Tibial nerve (tissue), 4 donors: ENCODE measurements at regions not wholly inside any gene's neighbourhood (a gene's known extent, or its start where the extent isn't known, plus 50 kb on each side); places are given as distances from the start of the nearest gene placed in this dataset.
"Not testable (repeated sequence)": the region's sequence is repeated elsewhere in the genome, so short reads cannot be mapped to it uniquely, and the experiment has no call there.

Experiments
- CTCF ChIP-seq, 5 experiments: fragments of 200-600 bp in 3 of 5; fragments of 450-650 bp in 2 of 5; sonication (generic) in 3 of 5; IDR thresholded peaks; one replicate each; pipeline ENCODE4 v1.5.1; 2016 to 2019; ENCODE audit warnings: antibody characterized with exemption in 5 of 5, mild to moderate bottlenecking in 3 of 5, moderate library complexity in 2 of 5
- EP300 ChIP-seq, 2 donors: sonication (generic); formaldehyde crosslinking; IDR thresholded peaks; one replicate each; pipeline ENCODE4 v1.6.1; 2017; ENCODE audit warnings: antibody characterized with exemption in 2 of 2, mild to moderate bottlenecking in 1 of 2
- POLR2A ChIP-seq, 2 donors: fragments of 450-650 bp; IDR thresholded peaks; one replicate each; pipeline ENCODE4 v1.6.1; 2017; ENCODE audit warnings: antibody characterized with exemption in 2 of 2, mild to moderate bottlenecking in 2 of 2, moderate library complexity in 2 of 2

DNA sequence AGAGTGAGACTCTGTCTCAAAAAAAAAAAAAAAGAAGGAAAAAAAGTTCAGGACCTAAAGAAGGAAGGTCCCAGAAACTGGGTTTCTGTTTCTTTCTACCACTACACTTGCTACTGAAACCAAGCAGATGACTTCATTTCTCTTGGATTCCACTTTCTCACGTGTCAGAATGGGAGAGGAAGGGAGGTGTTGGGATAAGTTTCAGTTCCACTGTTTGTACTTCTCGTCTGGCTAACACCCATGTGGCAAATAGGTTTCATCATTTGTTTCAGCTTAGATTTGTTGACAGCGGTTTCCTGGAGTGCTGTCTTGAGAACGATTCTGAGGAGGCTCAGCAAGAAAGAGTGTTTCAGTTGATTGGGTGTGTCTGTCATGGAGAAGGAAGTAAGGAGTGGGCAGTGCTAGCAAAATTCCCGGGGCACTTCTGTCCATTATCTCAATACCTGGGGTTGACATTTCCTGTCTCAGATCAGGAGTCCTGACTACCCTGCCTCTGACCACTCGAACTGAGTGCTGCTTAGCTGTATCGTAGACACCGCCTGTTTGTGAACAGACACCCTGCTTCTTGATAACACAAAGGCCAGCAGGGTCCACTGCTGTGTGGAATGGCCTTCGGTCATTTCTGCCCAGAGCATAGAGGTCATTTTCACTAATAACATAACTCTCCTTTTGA, 104.8 kb upstream of the SPDYE9 start:
- not testable (repeated sequence) for TF ChIP-seq CTCF, POLR2A, EP300 (IDR thresholded peaks at IDR 0.05)
